Neural cell (in vitro differentiated cells): ENCODE measurements at regions not wholly inside any gene's neighbourhood (a gene's known extent, or its start where the extent isn't known, plus 50 kb on each side); places are given as distances from the start of the nearest gene placed in this dataset.

ENCODE experiments used
- H2AFZ ChIP-seq: fragments of 200-600, 300-800 bp; sonication (generic), shearing (Covaris generic); 2 replicates; pipeline ENCODE4 v1.6.0; 2014; ENCODE audit warnings: low read depth, mild to moderate bottlenecking, antibody characterized with exemption, low read length, moderate library complexity
- H3F3A ChIP-seq: fragments of 200-600 bp; shearing (Covaris generic); 2 replicates; pipeline ENCODE4 v1.6.1; 2016; ENCODE audit warnings: mild to moderate bottlenecking, moderate library complexity, mixed read lengths, antibody characterized with exemption, low read length; ENCODE audit not compliant: insufficient read depth, poor library complexity, severe bottlenecking
- H3K27ac ChIP-seq: fragments of 200-600, 300-800 bp; sonication (generic), shearing (Covaris generic); 2 replicates; pipeline ENCODE4 v1.5.1; 2014; ENCODE audit warnings: mild to moderate bottlenecking, low read length, moderate library complexity
- H3K27me3 ChIP-seq: fragments of 300-800, 200-600 bp; sonication (generic), shearing (Covaris generic); 2 replicates; pipeline ENCODE4 v1.6.0; 2014; ENCODE audit warnings: mild to moderate bottlenecking, low read depth, low read length, moderate library complexity; ENCODE audit not compliant: insufficient read depth
- H3K36me3 ChIP-seq: fragments of 300-800, 200-600 bp; sonication (generic), shearing (Covaris generic); 2 replicates; pipeline ENCODE4 v1.5.1; 2014; ENCODE audit warnings: mild to moderate bottlenecking, antibody characterized with exemption, low read length, moderate library complexity; ENCODE audit not compliant: insufficient read depth
- H3K4me2 ChIP-seq: fragments of 300-800, 200-600 bp; sonication (generic), shearing (Covaris generic); 2 replicates; pipeline ENCODE4 v1.6.0; 2014; ENCODE audit warnings: mild to moderate bottlenecking, low read length
- H3K4me3 ChIP-seq: fragments of 300-800, 200-600 bp; sonication (generic), shearing (Covaris generic); 2 replicates; pipeline ENCODE4 v1.5.1; 2014; ENCODE audit warnings: mild to moderate bottlenecking, low read length, moderate library complexity
- H3K79me2 ChIP-seq: fragments of 200-600 bp; shearing (Covaris generic); replicated peaks from 2 replicates; pipeline ENCODE4 v1.6.0; 2014; ENCODE audit warnings: mild to moderate bottlenecking, low read length, moderate library complexity; ENCODE audit not compliant: insufficient read depth
- H3K9ac ChIP-seq: fragments of 300-800, 200-600 bp; sonication (generic), shearing (Covaris generic); 2 replicates; pipeline ENCODE4 v1.6.1; 2016; ENCODE audit warnings: mild to moderate bottlenecking, low read length, mixed read lengths
- H3K9me2 ChIP-seq: fragments of 200-600 bp; shearing (Covaris generic); 2 replicates; pipeline ENCODE4 v1.6.1; 2016; ENCODE audit warnings: mild to moderate bottlenecking, low read length, mixed read lengths; ENCODE audit not compliant: insufficient read depth
- H3K9me3 ChIP-seq: fragments of 200-600, 300-800 bp; sonication (generic), shearing (Covaris generic); 2 replicates; pipeline ENCODE4 v1.6.1; 2016; ENCODE audit warnings: mild to moderate bottlenecking, mixed run types, low read length, moderate library complexity, mixed read lengths
- H4K20me1 ChIP-seq: fragments of 200-600 bp; shearing (Covaris generic); 2 replicates; pipeline ENCODE4 v1.6.1; 2016; ENCODE audit warnings: mild to moderate bottlenecking, mixed run types; ENCODE audit not compliant: insufficient read depth
- EP300 ChIP-seq: fragments of 450-650 bp; conservative IDR thresholded peaks from 2 replicates; pipeline ENCODE4 v1.6.1; 2014; ENCODE audit warnings: antibody characterized with exemption, mild to moderate bottlenecking, moderate library complexity; ENCODE audit not compliant: poor library complexity, severe bottlenecking
- EZH2 ChIP-seq: fragments of 200-600, 300-800 bp; shearing (Covaris generic), sonication (generic); IDR thresholded peaks from 2 replicates; pipeline ENCODE4 v1.6.1; 2014; ENCODE audit warnings: antibody characterized with exemption, low read length, borderline replicate concordance, mild to moderate bottlenecking; ENCODE audit not compliant: insufficient read depth, poor library complexity, severe bottlenecking
- MXI1 ChIP-seq: fragments of 450-650 bp; conservative IDR thresholded peaks from 2 replicates; pipeline ENCODE4 v1.6.1; 2014; ENCODE audit warnings: antibody characterized with exemption, mild to moderate bottlenecking; ENCODE audit not compliant: poor library complexity, severe bottlenecking
- POLR2AphosphoS5 ChIP-seq: IDR thresholded peaks from 2 replicates; pipeline ENCODE4 v1.6.1; 2012
- RAD21 ChIP-seq: fragments of 450-650 bp; conservative IDR thresholded peaks from 2 replicates; pipeline ENCODE4 v1.6.1; 2014; ENCODE audit warnings: antibody characterized with exemption, mild to moderate bottlenecking, moderate library complexity
- SMC3 ChIP-seq: fragments of 450-650 bp; conservative IDR thresholded peaks from 2 replicates; pipeline ENCODE4 v1.6.1; 2014; ENCODE audit warnings: antibody characterized with exemption, mild to moderate bottlenecking, moderate library complexity; ENCODE audit not compliant: poor library complexity
- TAF1 ChIP-seq: IDR thresholded peaks from 2 replicates; pipeline ENCODE4 v1.6.1; 2012; ENCODE audit warnings: low read depth
- TF ChIP-seq, protein P1 (sequence below): fragments of 450-650 bp; IDR thresholded peaks from 2 replicates; pipeline ENCODE4 v1.5.1; 2014; ENCODE audit warnings: antibody characterized with exemption, mild to moderate bottlenecking, moderate library complexity; ENCODE audit not compliant: poor library complexity, severe bottlenecking
- TF ChIP-seq, protein P2 (sequence below): IDR thresholded peaks from 2 replicates; pipeline ENCODE4 v1.6.1; 2012; ENCODE audit warnings: borderline replicate concordance

- Histone ChIP-seq H4K20me1 (no peaks in the 10 kb centered on the region), H3K9ac (no peak overlapping the region), H3K79me2 (no peaks in the 10 kb centered on the region), H3K27ac (no peak overlapping the region), H2AFZ (no peak overlapping the region), H3F3A (no peaks in the 10 kb centered on the region), H3K36me3 (no peaks in the 10 kb centered on the region), H3K9me3 (peaks cover 6% of the 10 kb centered on the region), H3K27me3 (no peaks in the 10 kb centered on the region), H3K9me2 (no peaks in the 10 kb centered on the region), H3K4me3 (no peak overlapping the region), H3K4me2 (no peak overlapping the region)
- TF ChIP-seq POLR2AphosphoS5, result no peak
- no peak for TF ChIP-seq TAF1
- TF ChIP-seq RAD21, result no peak
- no peak for TF ChIP-seq EP300
- no peak for TF ChIP-seq EZH2
- no peak for TF ChIP-seq MXI1
- TF ChIP-seq, protein P1, sequence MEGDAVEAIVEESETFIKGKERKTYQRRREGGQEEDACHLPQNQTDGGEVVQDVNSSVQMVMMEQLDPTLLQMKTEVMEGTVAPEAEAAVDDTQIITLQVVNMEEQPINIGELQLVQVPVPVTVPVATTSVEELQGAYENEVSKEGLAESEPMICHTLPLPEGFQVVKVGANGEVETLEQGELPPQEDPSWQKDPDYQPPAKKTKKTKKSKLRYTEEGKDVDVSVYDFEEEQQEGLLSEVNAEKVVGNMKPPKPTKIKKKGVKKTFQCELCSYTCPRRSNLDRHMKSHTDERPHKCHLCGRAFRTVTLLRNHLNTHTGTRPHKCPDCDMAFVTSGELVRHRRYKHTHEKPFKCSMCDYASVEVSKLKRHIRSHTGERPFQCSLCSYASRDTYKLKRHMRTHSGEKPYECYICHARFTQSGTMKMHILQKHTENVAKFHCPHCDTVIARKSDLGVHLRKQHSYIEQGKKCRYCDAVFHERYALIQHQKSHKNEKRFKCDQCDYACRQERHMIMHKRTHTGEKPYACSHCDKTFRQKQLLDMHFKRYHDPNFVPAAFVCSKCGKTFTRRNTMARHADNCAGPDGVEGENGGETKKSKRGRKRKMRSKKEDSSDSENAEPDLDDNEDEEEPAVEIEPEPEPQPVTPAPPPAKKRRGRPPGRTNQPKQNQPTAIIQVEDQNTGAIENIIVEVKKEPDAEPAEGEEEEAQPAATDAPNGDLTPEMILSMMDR, result no peak
- TF ChIP-seq, protein P2, sequence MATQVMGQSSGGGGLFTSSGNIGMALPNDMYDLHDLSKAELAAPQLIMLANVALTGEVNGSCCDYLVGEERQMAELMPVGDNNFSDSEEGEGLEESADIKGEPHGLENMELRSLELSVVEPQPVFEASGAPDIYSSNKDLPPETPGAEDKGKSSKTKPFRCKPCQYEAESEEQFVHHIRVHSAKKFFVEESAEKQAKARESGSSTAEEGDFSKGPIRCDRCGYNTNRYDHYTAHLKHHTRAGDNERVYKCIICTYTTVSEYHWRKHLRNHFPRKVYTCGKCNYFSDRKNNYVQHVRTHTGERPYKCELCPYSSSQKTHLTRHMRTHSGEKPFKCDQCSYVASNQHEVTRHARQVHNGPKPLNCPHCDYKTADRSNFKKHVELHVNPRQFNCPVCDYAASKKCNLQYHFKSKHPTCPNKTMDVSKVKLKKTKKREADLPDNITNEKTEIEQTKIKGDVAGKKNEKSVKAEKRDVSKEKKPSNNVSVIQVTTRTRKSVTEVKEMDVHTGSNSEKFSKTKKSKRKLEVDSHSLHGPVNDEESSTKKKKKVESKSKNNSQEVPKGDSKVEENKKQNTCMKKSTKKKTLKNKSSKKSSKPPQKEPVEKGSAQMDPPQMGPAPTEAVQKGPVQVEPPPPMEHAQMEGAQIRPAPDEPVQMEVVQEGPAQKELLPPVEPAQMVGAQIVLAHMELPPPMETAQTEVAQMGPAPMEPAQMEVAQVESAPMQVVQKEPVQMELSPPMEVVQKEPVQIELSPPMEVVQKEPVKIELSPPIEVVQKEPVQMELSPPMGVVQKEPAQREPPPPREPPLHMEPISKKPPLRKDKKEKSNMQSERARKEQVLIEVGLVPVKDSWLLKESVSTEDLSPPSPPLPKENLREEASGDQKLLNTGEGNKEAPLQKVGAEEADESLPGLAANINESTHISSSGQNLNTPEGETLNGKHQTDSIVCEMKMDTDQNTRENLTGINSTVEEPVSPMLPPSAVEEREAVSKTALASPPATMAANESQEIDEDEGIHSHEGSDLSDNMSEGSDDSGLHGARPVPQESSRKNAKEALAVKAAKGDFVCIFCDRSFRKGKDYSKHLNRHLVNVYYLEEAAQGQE, result no peak
- TF ChIP-seq SMC3, result no peak
These were observed 92.5 kb downstream of the MMUT start for GRCh38 chr6:49370518-49370917.

DNA sequence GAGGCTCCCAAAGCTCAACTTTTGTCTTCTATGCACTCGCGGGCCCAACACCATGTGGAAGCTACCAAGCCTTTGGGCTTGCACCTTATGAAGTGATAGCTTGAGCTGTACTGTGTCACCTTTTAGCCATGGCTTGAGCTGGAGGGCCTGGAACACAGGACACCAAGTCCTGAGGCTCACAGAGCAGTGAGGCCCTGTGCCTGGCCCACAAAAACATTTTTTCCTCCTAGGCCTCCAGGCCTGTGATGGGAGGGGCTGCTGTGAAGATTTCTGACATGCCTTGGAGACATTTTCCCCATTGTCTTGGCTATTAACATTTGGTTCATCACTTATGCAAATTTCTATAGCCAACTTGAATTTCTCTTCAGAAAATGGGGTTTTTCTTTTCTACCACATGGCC is 96.5 kb downstream of the MMUT start:
- Histone ChIP-seq H3K9me3 (peaks cover 6% of the 10 kb centered on the region), H4K20me1 (no peaks in the 10 kb centered on the region), H3K79me2 (no peaks in the 10 kb centered on the region), H3F3A (no peaks in the 10 kb centered on the region), H3K27me3 (no peaks in the 10 kb centered on the region), H2AFZ (no peak overlapping the region), H3K4me2 (no peak overlapping the region), H3K36me3 (no peaks in the 10 kb centered on the region), H3K9me2 (no peaks in the 10 kb centered on the region), H3K4me3 (no peak overlapping the region), H3K9ac (no peak overlapping the region), H3K27ac (no peak overlapping the region)
- TF ChIP-seq RAD21, result no peak
- TF ChIP-seq POLR2AphosphoS5, result no peak
- TF ChIP-seq, protein P2, result no peak
- no peak for TF ChIP-seq TAF1
- TF ChIP-seq MXI1, result no peak
